GM12892 (cell line): ENCODE measurements at regions not wholly inside any gene's neighbourhood (a gene's known extent, or its start where the extent isn't known, plus 50 kb on each side); places are given as distances from the start of the nearest gene placed in this dataset.

Source experiments
- POLR2A ChIP-seq: IDR thresholded peaks from 2 replicates; pipeline ENCODE4 v1.6.1; 2011; ENCODE audit warnings: low read depth, low read length, control low read depth
- POLR2AphosphoS5 ChIP-seq: IDR thresholded peaks from 2 replicates; pipeline ENCODE4 v1.6.1; 2011; ENCODE audit warnings: low read depth, low read length, control low read depth
- TAF1 ChIP-seq: IDR thresholded peaks from 2 replicates; pipeline ENCODE4 v1.6.1; 2011; ENCODE audit warnings: low read depth, mild to moderate bottlenecking, control low read depth, low read length, borderline replicate concordance

DNA sequence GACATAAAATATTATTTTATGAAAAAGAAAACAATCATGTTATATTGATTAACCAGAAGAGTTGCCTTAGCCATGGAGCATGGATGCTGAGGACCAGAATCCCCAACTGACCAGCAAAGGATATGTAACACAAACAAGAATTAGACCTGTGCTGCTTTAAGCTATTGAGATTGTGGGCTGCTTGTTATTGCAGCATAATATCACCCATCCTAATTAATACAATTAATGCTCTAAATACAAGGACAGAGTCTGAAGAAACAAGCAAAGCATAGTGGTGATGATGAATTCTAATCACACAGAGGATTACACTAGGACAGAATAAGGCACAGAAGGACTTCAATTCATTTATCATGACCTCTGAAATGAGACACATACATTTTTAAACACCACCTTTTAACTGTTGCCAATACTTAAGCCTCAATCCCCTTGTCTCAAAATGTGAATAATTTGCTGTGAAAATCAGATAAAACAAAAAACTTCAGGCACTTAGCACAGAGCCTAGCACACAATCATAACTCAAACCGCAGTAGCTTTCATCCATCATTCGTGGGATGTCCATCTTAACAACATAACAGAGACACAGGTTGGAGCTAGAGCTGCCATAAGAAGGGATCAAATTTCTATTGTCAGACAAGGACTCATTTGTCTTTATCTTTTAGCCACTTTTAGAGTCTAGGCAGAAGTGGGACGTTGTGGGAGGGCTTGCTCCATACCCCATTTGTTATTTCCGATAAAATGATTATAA, 449.6 kb upstream of the DCN start:
- TF ChIP-seq POLR2A (no peak), POLR2AphosphoS5 (no peak), TAF1 (no peak)
